ENCODE measurements at regions not wholly inside any gene's neighbourhood (a gene's known extent, or its start where the extent isn't known, plus 50 kb on each side); places are given as distances from the start of the nearest gene placed in this dataset.

DNA sequence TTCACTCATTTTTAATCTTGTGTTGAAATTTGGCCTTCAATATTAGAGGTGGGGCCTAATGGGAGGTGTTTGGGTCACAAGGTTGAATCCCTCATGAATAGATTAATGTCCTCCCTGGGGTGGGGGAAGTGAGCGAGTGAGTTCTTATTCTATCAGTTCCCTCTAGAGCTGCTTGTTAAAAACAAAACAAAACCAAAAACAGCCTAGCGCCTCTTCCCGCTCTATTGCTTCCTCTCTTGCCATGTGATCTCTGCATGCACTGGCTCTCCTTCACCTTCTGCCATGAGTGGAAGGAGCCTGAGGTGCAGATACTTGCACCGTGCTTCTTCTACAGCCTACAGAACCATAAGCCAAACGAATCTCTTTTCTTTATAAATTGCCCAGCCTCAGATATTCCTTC lies 89.6 kb upstream of the SLC35F1 start:
- no peaks in the 10 kb centered on the region for H3K36me3 Mint-ChIP-seq (ENCODE audit: insufficient read depth, unreplicated experiment)
- no TSS peak for BruUV-seq (replicated peaks)
- intact Hi-C loops (cut with micrococcal nuclease; ENCODE audit: unreplicated experiment) = no loop called here
- H3K27ac Mint-ChIP-seq (ENCODE audit: unreplicated experiment) = no peak overlapping the region
- no peak for DNase-seq
- no peaks in the 10 kb centered on the region for H3K4me1 Mint-ChIP-seq (ENCODE audit: low read depth, unreplicated experiment)
- no peaks in the 10 kb centered on the region for H3K9me3 Mint-ChIP-seq (ENCODE audit: low read depth, unreplicated experiment)
- no peaks in the 10 kb centered on the region for H3K27me3 Mint-ChIP-seq (ENCODE audit: unreplicated experiment)
- no peak for TF ChIP-seq CTCF (IDR thresholded peaks at IDR 0.05; ENCODE audit: unreplicated experiment)
- no peak overlapping the region for H3K4me3 Mint-ChIP-seq (ENCODE audit: low read depth, unreplicated experiment)
- CTCF ChIA-PET = no interaction called here

DNA sequence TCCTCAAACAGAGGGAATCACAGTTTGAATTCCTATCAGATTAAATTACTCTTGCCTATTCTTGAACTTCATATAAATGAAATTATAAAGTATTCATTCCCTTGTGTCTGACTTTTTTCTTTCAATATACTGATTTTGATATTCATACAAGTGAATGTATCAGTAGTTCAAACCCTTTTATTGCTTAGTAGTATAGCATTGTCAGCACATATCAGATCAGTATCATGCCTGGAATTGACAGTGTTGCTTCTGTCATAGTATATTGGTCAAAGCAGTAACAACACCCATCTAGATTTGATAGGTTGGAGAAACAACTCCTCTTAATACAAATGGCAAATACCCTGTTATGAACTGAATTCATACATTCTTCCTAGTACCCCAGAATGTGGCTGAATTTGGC lies 89.1 kb upstream of the SLC35F1 start:
- no peaks in the 10 kb centered on the region for H3K27me3 Mint-ChIP-seq (ENCODE audit: unreplicated experiment)
- H3K9me3 Mint-ChIP-seq (ENCODE audit: low read depth, unreplicated experiment) = no peaks in the 10 kb centered on the region
- no peak for TF ChIP-seq CTCF (IDR thresholded peaks at IDR 0.05; ENCODE audit: unreplicated experiment)
- H3K36me3 Mint-ChIP-seq (ENCODE audit: insufficient read depth, unreplicated experiment) = no peaks in the 10 kb centered on the region
- H3K4me3 Mint-ChIP-seq (ENCODE audit: low read depth, unreplicated experiment) = no peak overlapping the region
- no peaks in the 10 kb centered on the region for H3K4me1 Mint-ChIP-seq (ENCODE audit: low read depth, unreplicated experiment)
- no peak overlapping the region for H3K27ac Mint-ChIP-seq (ENCODE audit: unreplicated experiment)
- DNase-seq = no peak
- CTCF ChIA-PET = no interaction called here
- intact Hi-C loops (cut with micrococcal nuclease; ENCODE audit: unreplicated experiment) = no loop called here
- BruUV-seq (replicated peaks) = no TSS peak

DNA sequence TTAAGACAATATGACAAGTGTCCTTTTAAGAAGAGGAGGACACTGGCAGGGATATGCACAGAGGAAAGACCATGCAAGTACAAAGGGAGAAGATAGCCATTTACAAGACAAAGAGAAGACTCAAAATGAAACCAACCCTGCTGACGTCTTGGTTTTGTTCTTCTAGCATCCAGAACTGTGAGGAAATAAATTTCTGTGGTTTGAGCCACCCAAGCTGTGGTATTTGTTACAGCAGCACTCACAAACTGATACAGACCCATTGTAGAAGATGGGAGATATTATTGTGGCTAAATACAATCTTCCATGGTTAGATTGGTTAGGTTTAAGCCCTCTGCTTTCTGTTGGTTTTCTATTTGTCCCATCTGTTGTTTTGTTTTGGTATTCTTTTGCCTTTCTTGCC lies 88.6 kb upstream of the SLC35F1 start:
- Mint-ChIP-seq H3K4me1 (ENCODE audit: low read depth, unreplicated experiment) (no peaks in the 10 kb centered on the region), H3K4me3 (ENCODE audit: low read depth, unreplicated experiment) (no peak overlapping the region), H3K36me3 (ENCODE audit: insufficient read depth, unreplicated experiment) (no peaks in the 10 kb centered on the region), H3K27ac (ENCODE audit: unreplicated experiment) (no peak overlapping the region), H3K9me3 (ENCODE audit: low read depth, unreplicated experiment) (no peaks in the 10 kb centered on the region), H3K27me3 (ENCODE audit: unreplicated experiment) (no peaks in the 10 kb centered on the region)
- CTCF ChIA-PET = no interaction called here
- no TSS peak for BruUV-seq (replicated peaks)
- DNase-seq = no peak
- TF ChIP-seq CTCF (IDR thresholded peaks at IDR 0.05; ENCODE audit: unreplicated experiment) = no peak
- intact Hi-C loops (cut with micrococcal nuclease; ENCODE audit: unreplicated experiment) = no loop called here

- Mint-ChIP-seq H3K4me3 (ENCODE audit: low read depth, unreplicated experiment) (peak overlapping the region; percentile 55), H3K9me3 (ENCODE audit: low read depth, unreplicated experiment) (no peaks in the 10 kb centered on the region), H3K27ac (ENCODE audit: unreplicated experiment) (no peak overlapping the region), H3K4me1 (ENCODE audit: low read depth, unreplicated experiment) (peaks cover 6% of the 10 kb centered on the region), H3K36me3 (ENCODE audit: insufficient read depth, unreplicated experiment) (peaks cover 5% of the 10 kb centered on the region), H3K27me3 (ENCODE audit: unreplicated experiment) (no peaks in the 10 kb centered on the region)
- intact Hi-C loops (cut with micrococcal nuclease; ENCODE audit: unreplicated experiment) = loop anchor here (1.0 to 10.0 kb wide), 4 partner anchors 34 to 855 kb away; partner anchors contain the start of gene GOPC
- CTCF ChIA-PET = interaction anchor here (0.7 to 1.2 kb wide), 3 partner anchors 35 to 492 kb away, joined by 3 to 5 read pairs (median 3); no protein-coding TSS in a partner anchor
- peak; percentile 33 for DNase-seq
- TF ChIP-seq CTCF (IDR thresholded peaks at IDR 0.05; ENCODE audit: unreplicated experiment) = no peak
- no TSS peak for BruUV-seq (replicated peaks)
Measured at GRCh38 chr6:117829594-117830319, 77.3 kb upstream of the SLC35F1 start.
